Activated CD8-positive, alpha-beta memory T cell treated with anti-CD3 and anti-CD28 coated beads for 24 hours (primary cell): ENCODE measurements at regions not wholly inside any gene's neighbourhood (a gene's known extent, or its start where the extent isn't known, plus 50 kb on each side); places are given as distances from the start of the nearest gene placed in this dataset.

ENCODE experiments used
- DNase-seq: peaks from one replicate; pipeline ENCODE4 v3.0.0-alpha.2; 2020

DNA sequence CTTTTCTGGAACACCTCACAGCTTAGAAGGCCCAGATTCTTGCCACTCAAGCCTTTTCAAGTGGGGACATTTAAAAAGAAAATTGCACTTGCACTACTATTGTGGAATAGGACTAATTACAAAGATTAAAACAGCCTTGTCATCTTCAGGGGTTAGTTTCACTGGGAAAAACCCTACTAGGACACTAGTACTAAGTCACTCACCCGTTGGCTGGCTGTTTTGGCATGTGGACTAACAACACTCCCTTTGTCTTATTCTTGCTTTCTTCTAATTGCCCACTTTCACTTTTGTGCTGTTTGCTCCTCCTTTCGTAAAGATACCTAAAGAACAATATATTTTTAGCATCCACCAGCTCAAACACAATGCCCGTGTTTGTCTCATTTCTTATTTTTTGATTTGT, 200.9 kb upstream of the MID1 start:
- no peak for DNase-seq

DNA sequence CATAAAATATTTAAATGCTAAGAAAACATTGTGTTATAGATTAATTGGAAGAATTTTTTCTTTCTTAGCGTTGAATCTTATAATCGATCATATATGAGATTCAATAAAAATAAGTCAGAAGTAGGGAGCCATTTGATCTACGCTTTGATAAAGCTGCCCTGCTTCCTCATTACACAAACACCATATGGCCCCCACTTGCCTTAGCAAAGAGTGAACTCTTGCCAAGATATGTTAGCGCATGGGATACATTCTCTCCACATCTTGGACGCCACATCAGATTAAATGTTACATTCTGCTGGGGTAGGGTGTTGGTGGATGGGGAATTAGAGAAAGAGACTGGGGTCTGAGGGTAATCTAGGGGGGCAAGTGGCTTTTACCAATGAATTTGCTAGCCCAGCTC, 207.7 kb upstream of the MID1 start:
- DNase-seq: no peak

DNA sequence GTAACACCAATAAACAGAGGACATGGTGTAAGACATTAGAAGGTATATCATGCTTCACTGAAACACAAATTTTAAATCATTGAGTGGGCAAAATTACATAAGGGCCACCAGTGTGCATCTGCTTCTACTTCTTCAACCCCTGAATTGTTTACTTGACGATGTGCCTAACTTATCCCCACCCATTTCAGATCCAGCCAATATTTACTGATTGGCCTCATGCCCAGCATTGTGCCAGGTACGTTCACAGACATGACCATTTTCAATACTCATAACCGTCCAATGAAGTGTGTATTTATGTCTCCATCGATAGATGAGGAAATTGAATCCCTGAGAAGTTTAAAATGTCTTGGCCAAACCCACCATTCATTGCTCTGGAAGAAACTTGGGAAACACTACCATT, 208.3 kb upstream of the MID1 start:
- DNase-seq: no peak

DNA sequence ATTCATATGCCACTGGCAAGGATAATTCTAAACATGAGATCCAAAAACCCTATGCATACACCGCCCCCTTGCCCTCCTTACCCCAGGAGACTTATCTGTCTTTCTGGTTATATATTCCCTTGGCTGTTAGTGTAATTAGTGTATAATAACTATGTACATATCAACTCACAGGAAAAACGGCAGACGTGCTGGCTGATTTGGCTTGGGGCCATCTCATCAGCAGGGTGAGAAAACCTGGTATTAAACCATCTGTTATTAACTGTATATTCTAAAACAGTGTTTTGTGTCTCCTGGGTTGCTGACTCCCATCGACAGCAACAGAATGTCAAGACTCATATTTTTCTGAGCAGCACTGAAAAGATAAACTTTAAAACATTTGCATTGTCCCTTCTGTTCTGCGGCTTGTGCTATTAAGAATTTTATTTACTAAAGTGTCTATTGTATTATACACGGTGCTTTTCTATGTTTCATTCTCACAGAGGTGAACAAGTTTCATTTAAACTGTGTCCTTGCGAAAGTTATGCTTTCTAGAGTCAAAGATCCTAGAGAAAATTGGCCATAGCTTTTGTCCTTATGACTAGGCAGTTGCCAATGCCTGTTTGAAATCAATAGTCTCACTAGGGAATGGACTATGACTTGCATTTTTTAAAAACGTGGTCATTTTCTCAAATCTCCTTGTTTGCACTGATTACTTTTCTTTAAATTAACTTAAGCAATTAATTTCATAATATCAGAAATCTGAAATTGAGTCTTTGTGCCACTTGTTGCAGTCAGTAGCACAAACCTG, 211.5 kb upstream of the MID1 start:
- no peak for DNase-seq

DNA sequence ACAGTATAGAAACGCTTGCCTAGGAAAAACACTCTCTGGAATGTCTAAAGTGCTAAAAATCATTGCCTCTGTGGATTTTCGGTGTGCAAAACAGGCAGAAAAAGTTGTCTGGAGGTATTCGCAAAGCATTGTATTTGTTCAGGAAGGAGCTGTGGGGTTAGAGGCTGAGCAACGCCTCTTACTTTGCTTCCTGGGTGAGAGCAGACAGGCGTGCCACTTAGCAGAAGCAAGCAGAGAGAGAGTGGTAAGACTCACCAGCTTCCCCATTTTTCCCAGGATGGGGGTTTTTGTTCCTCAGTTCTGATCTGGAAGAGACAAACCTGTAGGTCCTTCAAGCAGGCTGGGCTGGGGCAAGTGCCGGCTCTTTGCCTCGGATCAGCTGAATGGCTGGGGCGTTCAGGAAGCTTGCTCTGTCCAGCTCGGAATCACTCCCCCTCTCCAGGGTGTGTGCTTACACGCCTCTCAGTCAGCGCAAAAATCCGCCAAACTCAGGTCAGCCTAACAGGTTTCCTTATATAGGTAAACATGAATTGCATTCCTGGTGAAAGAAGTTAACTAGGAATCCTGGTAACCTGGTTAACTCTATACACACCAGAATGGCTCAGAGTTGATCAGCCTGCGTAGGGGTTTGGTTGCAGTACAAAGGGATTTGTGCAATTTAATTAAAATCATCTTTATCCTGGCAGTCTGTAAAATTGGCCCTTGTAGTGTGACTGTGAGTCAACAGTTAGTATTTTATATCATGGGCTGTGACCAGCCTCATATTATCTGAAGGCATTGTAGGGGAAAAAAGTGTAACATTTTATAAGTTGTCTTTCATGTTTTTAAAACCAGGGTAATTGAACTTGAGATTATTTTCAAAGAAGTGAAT, 213.1 kb upstream of the MID1 start:
- no peak for DNase-seq

GRCh38 chrX:10841579-10841978, 221.2 kb upstream of the MID1 start:
- no peak for DNase-seq

DNA sequence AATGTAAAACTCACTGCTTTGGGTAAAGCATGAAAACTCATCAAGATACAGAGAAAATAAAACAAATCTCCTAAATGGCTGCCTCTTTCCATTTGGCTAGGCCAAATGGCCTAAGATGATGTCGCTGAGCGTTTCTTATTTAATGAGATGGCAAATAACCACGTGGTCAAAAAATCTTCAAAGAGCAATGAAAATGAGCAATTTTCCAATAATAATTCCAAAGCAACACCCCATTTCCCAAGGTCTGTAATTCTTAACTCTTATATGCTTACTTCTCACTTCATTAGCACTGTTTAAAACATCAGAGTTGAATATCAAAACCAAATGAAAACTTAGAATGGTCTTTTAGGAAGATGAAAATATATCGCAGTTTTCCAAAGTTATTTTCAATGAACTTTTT, 222.3 kb upstream of the MID1 start:
- no peak for DNase-seq

DNA sequence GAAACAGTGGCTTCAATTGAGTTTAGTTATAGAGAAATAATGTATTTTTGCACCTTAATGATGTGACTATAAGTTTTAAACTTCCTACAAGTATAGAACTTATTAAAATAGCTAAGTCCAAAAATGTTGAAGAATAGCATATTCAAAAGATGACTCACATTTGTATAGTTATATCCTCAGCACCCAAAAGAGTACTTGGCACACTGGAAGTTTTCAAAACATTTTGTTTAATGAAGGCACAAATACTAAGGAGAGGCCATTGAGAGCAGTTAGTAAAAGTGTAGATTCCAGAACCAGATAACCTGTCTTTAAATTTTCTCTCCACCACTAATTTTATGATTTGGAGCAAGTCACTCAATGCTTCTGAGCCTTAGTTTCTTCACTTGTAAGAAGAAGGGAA, 226.9 kb upstream of the MID1 start:
- DNase-seq: no peak

- no peak for DNase-seq
Observed at GRCh38 chrX:10851809-10852208, 231.4 kb upstream of the MID1 start.

- DNase-seq: no peak
Observed at GRCh38 chrX:10854594-10854993, 234.2 kb upstream of the MID1 start.

DNA sequence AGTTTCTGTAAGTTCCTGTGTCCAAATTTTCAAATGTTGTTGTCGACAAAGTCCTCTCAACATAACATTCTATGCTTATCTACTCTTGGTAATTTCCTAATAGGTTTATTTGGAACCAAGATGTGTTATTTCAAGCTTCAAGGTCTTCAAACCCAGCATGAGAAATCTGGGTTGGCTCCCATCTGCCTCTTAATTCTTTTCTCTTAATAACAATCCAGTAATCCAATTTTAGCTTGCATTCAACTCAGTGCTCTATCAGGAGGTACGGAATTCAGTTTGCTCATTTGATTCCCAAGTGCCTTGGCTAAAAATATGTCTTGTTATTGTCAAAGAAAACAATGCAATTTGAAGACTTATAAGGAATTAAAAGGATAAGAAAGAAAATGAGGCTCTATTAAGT, 235.5 kb upstream of the MID1 start:
- DNase-seq: no peak

DNA sequence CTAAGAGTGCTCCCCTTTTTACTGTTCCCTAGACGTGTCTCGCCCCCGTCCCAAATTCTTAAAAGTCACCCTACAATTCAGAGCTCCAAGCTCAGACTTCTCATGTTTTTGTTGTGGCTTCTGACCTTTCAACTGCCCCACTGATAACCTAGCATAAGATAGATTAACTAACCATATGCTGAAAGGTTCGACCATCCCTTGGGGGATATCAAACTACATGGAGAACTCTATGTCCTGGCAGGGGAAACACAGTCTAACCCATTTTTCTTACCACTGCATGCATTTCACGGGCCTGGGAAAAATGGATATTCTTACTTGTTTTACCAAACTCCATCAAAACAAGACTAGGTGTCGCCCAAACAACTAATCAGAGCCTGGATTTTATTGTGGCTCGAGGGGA, 236.4 kb upstream of the MID1 start:
- no peak for DNase-seq

DNA sequence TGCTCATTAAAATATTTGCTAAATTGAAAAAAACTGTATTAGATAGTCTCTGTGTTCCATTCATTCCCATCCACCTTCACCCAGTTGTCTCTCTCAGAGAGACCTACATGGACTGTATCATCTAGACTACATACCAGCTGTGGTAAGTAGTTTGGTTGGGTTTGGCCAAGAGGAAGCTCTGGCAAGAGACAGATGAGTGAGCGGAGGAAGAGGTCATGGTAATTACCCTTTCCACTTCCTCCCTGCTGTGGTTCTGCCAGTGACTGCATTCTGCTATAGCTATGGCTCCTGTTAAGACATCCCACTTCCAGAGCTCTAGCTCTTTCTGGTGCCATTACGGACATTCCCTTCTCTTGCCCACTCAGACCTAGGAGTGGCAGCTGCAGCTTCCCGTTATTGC, 239.0 kb upstream of the MID1 start:
- DNase-seq: no peak

GRCh38 chrX:10875995-10876394, 235.1 kb upstream of the HCCS start:
- DNase-seq: no peak

- no peak for DNase-seq
Observed at GRCh38 chrX:10882484-10882883, 228.6 kb upstream of the HCCS start.

- no peak for DNase-seq
Observed at GRCh38 chrX:10884246-10884645, 226.9 kb upstream of the HCCS start.

DNA sequence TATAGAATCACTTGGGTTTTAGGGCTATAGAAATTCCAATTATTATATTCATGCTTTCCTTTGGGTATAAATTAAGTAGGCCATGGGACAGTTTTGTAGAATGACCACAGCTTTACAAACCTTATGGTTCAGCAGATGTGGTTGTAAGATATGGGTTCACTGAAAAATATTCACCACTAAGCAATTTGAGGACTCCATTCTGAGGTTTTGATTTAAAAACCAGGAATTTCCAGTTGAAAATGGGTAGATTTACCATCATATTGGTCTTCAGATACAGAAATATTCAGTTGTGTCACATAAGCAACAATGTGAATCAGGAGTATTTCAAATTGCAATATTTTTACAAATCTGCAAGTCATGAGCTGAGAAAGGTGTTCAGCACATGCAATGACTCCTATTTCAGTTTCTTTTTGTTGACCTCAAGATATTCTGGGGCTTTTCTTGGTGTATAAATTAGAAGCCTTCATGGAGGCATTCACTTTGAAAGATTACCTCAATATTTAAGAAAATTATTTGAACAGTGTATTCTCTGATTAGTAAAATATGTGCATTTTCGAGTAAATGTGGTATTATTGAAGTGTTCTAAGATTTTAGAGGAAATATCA, 218.4 kb upstream of the HCCS start:
- no peak for DNase-seq

DNA sequence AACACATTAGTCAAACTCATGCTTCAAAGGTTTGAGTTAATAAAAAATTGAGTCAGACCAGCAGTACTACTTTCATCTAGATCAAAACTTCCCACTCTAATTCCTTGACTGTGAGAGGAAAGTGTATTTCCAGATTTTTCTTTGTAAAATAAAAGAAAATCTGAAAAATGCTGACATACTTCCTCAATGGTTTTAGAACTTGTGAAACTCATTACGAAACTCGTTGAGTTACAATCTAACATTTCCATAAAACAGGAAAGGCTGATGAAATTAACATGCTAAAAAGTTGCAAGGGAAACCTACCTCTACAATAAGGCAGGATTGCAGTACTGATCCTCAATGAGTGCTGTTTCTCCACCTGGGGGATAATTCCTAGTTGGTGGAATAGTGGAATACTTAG, 217.8 kb upstream of the HCCS start:
- no peak for DNase-seq

- DNase-seq: no peak
Observed at GRCh38 chrX:10893976-10894375, 217.2 kb upstream of the HCCS start.

DNA sequence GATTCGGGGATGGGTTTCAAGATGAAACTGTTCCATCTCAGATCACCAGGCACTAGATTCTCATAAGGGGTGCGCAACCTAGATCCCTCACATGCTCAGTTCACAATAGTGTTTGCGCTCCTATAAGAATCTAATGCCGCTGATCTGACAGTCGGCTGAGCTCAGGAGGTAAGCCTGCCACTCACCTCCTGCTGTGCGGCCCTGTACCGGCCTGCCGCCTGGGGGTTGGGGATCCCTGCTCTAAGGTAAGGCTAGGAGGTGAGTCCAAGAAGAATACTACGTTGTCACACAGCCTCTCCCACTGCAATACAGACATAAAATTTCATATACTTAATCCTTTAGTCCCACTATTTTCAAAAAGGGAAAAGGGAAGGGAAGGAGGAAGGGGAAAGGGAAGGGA, 213.4 kb upstream of the HCCS start:
- DNase-seq: no peak

GRCh38 chrX:10900585-10901289, 210.4 kb upstream of the HCCS start:
- no peak for DNase-seq

GRCh38 chrX:10901290-10901633, 209.9 kb upstream of the HCCS start:
- DNase-seq: no peak

DNA sequence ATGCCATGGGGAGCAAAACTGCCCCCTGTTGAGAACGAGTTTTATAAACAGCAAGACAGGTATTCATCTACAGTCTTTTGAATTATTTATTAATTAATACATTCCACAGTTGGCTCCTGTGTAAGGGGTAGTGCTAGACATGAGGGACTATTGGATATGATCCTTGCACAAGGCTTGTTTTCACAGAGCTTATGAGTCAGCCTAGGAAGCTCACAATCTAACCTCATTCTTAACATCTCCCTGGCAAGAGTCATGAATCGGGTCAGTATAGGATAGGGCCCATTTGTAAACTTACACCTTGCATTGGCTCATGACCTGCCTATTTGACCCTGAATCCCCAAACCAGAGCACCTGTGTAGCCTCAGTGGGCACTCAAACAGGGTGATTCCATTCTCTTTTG, 209.1 kb upstream of the HCCS start:
- no peak for DNase-seq

- DNase-seq: no peak
Observed at GRCh38 chrX:10903523-10903922, 207.6 kb upstream of the HCCS start.
